Kidney (tissue), 13 donors: ENCODE measurements at regions not wholly inside any gene's neighbourhood (a gene's known extent, or its start where the extent isn't known, plus 50 kb on each side); places are given as distances from the start of the nearest gene placed in this dataset.

ENCODE experiments used
- DNase-seq, 5 donors: peaks; one replicate each; pipeline ENCODE4 v3.0.0-alpha.2; 2013 to 2020
- FAIRE-seq: peaks from 2 replicates; lab custom pipeline; 2012; peaks lifted over from hg19 to GRCh38; lab: Jason Lieb, UNC
- H3K27ac ChIP-seq, 2 donors: one replicate each; pipeline ENCODE4 v1.7.0; 2013; ENCODE audit warnings: low read depth in 2 of 2, low read length in 2 of 2, inconsistent platforms in 1 of 2
- H3K27me3 ChIP-seq: one replicate; pipeline ENCODE4 v1.7.1; 2013; ENCODE audit warnings: low read length, inconsistent platforms; ENCODE audit not compliant: control insufficient read depth, insufficient read depth
- H3K36me3 ChIP-seq, 3 donors: one replicate each; pipeline versions ENCODE4 v1.7.0 to v1.7.1; 2013; ENCODE audit warnings: low read length in 3 of 3, control low read depth in 1 of 3, inconsistent platforms in 1 of 3; ENCODE audit not compliant: insufficient read depth in 3 of 3, control insufficient read depth in 2 of 3
- H3K4me1 ChIP-seq, 3 donors: one replicate each; pipeline versions ENCODE4 v1.7.0 to v1.7.1; 2013; ENCODE audit warnings: low read length in 3 of 3, inconsistent platforms in 1 of 3, low read depth in 1 of 3; ENCODE audit not compliant: control insufficient read depth in 2 of 3, insufficient read depth in 2 of 3
- H3K4me3 ChIP-seq, 3 donors: one replicate each; pipeline versions ENCODE4 v1.7.0 to v1.8.1; 2013; ENCODE audit warnings: low read length in 3 of 3, control low read depth in 1 of 3, inconsistent platforms in 1 of 3
- H3K9ac ChIP-seq, 3 donors: one replicate each; pipeline versions ENCODE4 v1.7.0 to v1.7.1; 2013; ENCODE audit warnings: low read length in 3 of 3, control low read depth in 1 of 3, inconsistent platforms in 1 of 3
- H3K9me3 ChIP-seq, 3 donors: one replicate each; pipeline versions ENCODE4 v1.7.0 to v1.7.1; 2013; ENCODE audit warnings: low read length in 3 of 3, control low read depth in 1 of 3, inconsistent platforms in 1 of 3; ENCODE audit not compliant: control insufficient read depth in 2 of 3, insufficient read depth in 1 of 3
- intact Hi-C: fragments of 100-400 bp; cut with DNase I; formaldehyde crosslinking; loops from one replicate; pipeline ENCODE4 v1.11.1; 2022
- TF ChIP-seq, protein P1 (sequence below): IDR thresholded peaks from 3 replicates; pipeline ENCODE4 v1.5.1; 2012; ENCODE audit warnings: mild to moderate bottlenecking, moderate library complexity, borderline replicate concordance; ENCODE audit not compliant: insufficient read depth; ENCODE audit errors: extremely low read depth
- donor health status: control.
- donor health status: control.
- donor health status: control.
- donor health status: control.
- donor health status: control.
- donor health status: DM: yes; HTN: yes; CAD: no.
- donor health status: Normal renal cell carcinoma (clear cell type).

DNA sequence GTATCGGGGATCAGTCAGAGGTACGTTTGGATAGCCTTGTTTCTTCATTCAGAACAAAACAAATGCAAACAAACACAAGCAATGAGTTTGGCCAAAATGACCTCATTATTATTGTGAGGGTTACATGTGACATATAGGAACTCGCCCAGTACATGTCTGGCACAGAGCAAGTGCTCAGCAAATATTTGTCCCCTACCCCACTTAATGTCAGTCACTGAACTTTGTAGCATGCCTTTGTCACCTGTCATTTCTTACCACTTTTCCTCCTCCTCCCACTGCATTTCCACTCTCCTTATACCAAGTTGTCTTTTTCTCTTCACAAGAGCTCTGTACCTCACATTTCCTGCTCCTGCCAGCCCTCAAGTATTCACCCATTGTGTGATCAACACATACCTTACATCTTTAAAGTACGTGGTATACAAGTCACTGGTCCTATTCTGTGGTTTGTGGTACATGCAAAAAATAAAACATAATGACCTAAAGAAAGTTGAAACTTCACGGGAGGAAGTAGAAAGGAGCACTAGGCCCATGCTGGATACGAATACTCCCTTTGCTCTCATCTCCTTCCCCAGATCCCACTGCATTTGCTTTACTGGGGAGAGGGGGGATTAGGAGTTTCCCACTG is 236.0 kb downstream of the INHBA start:
- TF ChIP-seq, protein P1, sequence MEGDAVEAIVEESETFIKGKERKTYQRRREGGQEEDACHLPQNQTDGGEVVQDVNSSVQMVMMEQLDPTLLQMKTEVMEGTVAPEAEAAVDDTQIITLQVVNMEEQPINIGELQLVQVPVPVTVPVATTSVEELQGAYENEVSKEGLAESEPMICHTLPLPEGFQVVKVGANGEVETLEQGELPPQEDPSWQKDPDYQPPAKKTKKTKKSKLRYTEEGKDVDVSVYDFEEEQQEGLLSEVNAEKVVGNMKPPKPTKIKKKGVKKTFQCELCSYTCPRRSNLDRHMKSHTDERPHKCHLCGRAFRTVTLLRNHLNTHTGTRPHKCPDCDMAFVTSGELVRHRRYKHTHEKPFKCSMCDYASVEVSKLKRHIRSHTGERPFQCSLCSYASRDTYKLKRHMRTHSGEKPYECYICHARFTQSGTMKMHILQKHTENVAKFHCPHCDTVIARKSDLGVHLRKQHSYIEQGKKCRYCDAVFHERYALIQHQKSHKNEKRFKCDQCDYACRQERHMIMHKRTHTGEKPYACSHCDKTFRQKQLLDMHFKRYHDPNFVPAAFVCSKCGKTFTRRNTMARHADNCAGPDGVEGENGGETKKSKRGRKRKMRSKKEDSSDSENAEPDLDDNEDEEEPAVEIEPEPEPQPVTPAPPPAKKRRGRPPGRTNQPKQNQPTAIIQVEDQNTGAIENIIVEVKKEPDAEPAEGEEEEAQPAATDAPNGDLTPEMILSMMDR: no peak
- FAIRE-seq: no peak
- H3K9ac ChIP-seq: no peak overlapping the region

DNA sequence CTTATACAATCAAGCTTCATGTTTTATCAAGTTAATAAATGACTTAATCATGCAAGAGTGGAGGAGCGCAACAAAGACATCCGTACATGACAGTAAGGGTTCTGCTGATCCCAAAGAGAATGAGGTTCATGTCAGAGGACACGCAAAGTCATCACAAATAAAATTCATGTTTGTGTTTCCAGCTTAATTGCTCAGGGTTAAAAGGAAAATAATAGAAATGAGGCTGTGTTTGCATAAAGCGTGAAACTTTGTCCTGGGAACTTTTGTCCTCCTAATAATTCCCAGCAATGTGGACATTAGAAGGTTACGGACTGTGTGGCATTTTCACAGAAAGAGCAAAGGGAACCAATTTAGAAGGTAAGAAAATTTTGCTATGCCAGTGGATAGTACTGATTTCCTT is 237.3 kb downstream of the INHBA start:
- no peak for DNase-seq
- TF ChIP-seq, protein P1: no peak
- H3K36me3 ChIP-seq: no peaks in the 10 kb centered on the region
- H3K27me3 ChIP-seq: no peaks in the 10 kb centered on the region
- H3K27ac ChIP-seq: no peak overlapping the region
- FAIRE-seq: no peak
- no peak overlapping the region for H3K9ac ChIP-seq
- H3K4me3 ChIP-seq: peak overlapping the region in 1 of 3 donors; percentile 23
- no peaks in the 10 kb centered on the region for H3K4me1 ChIP-seq
- intact Hi-C loops: no loop called here
- H3K9me3 ChIP-seq: no peaks in the 10 kb centered on the region

More for the DNA sequence above, 236.0 kb downstream of the INHBA start:
- intact Hi-C loops: no loop called here
- no peak for DNase-seq
- Histone ChIP-seq H3K4me1 (no peaks in the 10 kb centered on the region), H3K9me3 (no peaks in the 10 kb centered on the region), H3K4me3 (no peak overlapping the region), H3K27ac (no peak overlapping the region), H3K27me3 (no peaks in the 10 kb centered on the region), H3K36me3 (no peaks in the 10 kb centered on the region)

DNA sequence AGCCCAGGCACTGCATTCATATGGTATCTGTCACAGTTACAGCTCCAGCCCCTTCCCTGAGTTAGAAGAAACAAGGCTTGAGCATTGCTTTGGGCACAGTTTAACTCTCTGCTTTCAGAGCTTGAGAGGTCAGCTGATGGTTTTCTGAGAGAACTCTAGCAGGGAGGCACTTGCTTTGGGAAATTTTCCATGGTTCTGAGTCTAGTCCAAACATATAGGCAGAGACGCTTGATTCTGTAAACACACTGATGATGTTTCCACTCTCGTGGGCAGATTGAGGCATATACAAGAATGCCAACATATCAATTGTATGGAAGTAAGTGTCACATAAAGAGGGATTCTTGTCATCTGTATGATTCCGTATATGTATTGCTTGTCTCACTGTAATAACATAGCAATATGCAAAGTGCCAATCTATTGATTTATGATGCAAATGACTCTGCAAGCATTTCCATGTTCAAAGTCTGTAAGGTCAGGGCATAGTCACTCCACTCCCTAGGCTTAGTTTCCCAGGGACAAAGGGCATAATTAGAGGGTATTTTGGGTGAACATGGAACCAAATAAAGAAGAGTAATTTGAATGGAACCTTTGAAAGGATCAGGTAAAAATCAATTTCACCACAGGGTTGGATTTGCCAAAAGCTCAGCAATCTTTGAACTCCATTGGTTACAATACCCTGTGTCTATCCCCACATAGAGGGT is 239.0 kb downstream of the INHBA start:
- Histone ChIP-seq H3K4me1 (no peaks in the 10 kb centered on the region), H3K27ac (no peak overlapping the region), H3K36me3 (no peaks in the 10 kb centered on the region), H3K4me3 (no peak overlapping the region), H3K9ac (no peak overlapping the region), H3K27me3 (no peaks in the 10 kb centered on the region), H3K9me3 (no peaks in the 10 kb centered on the region)
- DNase-seq: no peak
- no peak for FAIRE-seq
- intact Hi-C loops: no loop called here
- TF ChIP-seq, protein P1: no peak
